ENCODE measurements at regions not wholly inside any gene's neighbourhood (a gene's known extent, or its start where the extent isn't known, plus 50 kb on each side); places are given as distances from the start of the nearest gene placed in this dataset.
"Not testable (repeated sequence)": the region's sequence is repeated elsewhere in the genome, so short reads cannot be mapped to it uniquely, and the experiment has no call there.

- DNase-seq: no peak
Observed at GRCh38 chr2:234272069-234272850, 221.8 kb downstream of the SPP2 start.

- DNase-seq: no peak
Observed at GRCh38 chr2:234271338-234271737, 220.8 kb downstream of the SPP2 start.

- DNase-seq: no peak
Observed at GRCh38 chr2:234269769-234270204, 219.3 kb downstream of the SPP2 start.

- DNase-seq: peak; percentile 4
Observed at GRCh38 chr2:234267534-234267933, 217.0 kb downstream of the SPP2 start.

GRCh38 chr2:234266952-234267351 lies 216.4 kb downstream of the SPP2 start:
- DNase-seq: no peak

GRCh38 chr2:234265206-234265605 lies 214.7 kb downstream of the SPP2 start:
- no peak for DNase-seq

- no peak for DNase-seq
Observed at GRCh38 chr2:234261736-234262135, 211.2 kb downstream of the SPP2 start.

GRCh38 chr2:234259440-234259839 lies 208.9 kb downstream of the SPP2 start:
- no peak for DNase-seq

GRCh38 chr2:234258562-234259141 lies 208.2 kb downstream of the SPP2 start:
- no peak for DNase-seq

- no peak for DNase-seq
Observed at GRCh38 chr2:234257859-234258561, 207.5 kb downstream of the SPP2 start.

GRCh38 chr2:234256516-234256915 lies 206.0 kb downstream of the SPP2 start:
- DNase-seq: no peak

GRCh38 chr2:234254783-234255521 lies 204.4 kb downstream of the SPP2 start:
- DNase-seq: no peak

GRCh38 chr2:234252772-234253171 lies 202.3 kb downstream of the SPP2 start:
- no peak for DNase-seq

- no peak for DNase-seq
Observed at GRCh38 chr2:234251326-234252271, 201.1 kb downstream of the SPP2 start.

- no peak for DNase-seq
Observed at GRCh38 chr2:234250926-234251325, 200.4 kb downstream of the SPP2 start.

- no peak for DNase-seq
Observed at GRCh38 chr2:234249873-234250272, 199.4 kb downstream of the SPP2 start.

- no peak for DNase-seq
Observed at GRCh38 chr2:234249034-234249735, 198.7 kb downstream of the SPP2 start.

GRCh38 chr2:234248213-234248710 lies 197.8 kb downstream of the SPP2 start:
- DNase-seq: not testable (repeated sequence)

- DNase-seq: no peak
Observed at GRCh38 chr2:234247453-234248180, 197.1 kb downstream of the SPP2 start.

- no peak for DNase-seq
Observed at GRCh38 chr2:234245945-234246344, 195.4 kb downstream of the SPP2 start.

Measured in NCI-H2107 (cell line).